ENCODE measurements at regions not wholly inside any gene's neighbourhood (a gene's known extent, or its start where the extent isn't known, plus 50 kb on each side); places are given as distances from the start of the nearest gene placed in this dataset.

DNA sequence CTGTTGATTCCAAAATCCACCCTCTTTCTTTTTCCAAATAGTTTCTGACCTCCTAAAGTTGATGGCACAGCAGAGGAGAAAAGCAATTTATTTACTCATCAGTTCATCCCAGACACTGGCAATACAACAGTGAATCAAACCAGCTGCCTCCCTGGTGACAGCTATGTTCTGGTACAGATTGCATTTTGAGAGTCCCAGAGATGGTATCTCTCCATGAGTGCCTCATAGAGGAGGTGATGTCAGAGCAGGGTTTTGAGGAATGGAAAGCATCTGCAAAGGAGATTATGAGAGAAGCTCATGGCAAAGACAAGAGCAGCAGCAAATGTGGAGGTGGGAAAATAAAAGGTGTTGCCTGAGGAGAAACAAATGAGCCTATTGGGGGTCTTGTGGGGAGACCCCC lies 377.2 kb downstream of the MN1 start:
- H3K18ac ChIP-seq (ENCODE audit: insufficient read length, low read depth, low read length): no peak overlapping the region
- no peak overlapping the region for H2AFZ ChIP-seq (ENCODE audit: low read length)
- H3K27ac ChIP-seq (ENCODE audit: insufficient read length, low read depth, low read length): no peak overlapping the region
- no peak overlapping the region for H3K4ac ChIP-seq (ENCODE audit: low read depth, low read length)
- no peak for DNase-seq
- no peaks in the 10 kb centered on the region for H3K9me3 ChIP-seq (ENCODE audit: control insufficient read depth, low read depth, low read length)
- H3K79me2 ChIP-seq (ENCODE audit: insufficient read depth, low read length): no peaks in the 10 kb centered on the region
- H3K56ac ChIP-seq (ENCODE audit: insufficient read length, low read depth, low read length): no peak overlapping the region
- H3K9me3 Mint-ChIP-seq: peaks cover 3 to 4% of the 10 kb centered on the region in 2 experiments; a peak in 3 of 5 replicates
- no peaks in the 10 kb centered on the region for H3K4me1 ChIP-seq (ENCODE audit: insufficient read depth, low read length)
- peaks cover 11 to 18% of the 10 kb centered on the region in 2 experiments for H3K4me1 Mint-ChIP-seq
- H3K4me2 ChIP-seq (ENCODE audit: insufficient read depth, insufficient read length, low read length): no peak overlapping the region
- TF ChIP-seq, protein P1, sequence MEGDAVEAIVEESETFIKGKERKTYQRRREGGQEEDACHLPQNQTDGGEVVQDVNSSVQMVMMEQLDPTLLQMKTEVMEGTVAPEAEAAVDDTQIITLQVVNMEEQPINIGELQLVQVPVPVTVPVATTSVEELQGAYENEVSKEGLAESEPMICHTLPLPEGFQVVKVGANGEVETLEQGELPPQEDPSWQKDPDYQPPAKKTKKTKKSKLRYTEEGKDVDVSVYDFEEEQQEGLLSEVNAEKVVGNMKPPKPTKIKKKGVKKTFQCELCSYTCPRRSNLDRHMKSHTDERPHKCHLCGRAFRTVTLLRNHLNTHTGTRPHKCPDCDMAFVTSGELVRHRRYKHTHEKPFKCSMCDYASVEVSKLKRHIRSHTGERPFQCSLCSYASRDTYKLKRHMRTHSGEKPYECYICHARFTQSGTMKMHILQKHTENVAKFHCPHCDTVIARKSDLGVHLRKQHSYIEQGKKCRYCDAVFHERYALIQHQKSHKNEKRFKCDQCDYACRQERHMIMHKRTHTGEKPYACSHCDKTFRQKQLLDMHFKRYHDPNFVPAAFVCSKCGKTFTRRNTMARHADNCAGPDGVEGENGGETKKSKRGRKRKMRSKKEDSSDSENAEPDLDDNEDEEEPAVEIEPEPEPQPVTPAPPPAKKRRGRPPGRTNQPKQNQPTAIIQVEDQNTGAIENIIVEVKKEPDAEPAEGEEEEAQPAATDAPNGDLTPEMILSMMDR (conservative IDR thresholded peaks at IDR 0.05): no peak
- H3K27ac Mint-ChIP-seq: no peak overlapping the region
- peaks cover 7% of the 10 kb centered on the region for H3K27me3 Mint-ChIP-seq (ENCODE audit: low read depth)
- H3K27me3 ChIP-seq (ENCODE audit: insufficient read depth, low read length): no peaks in the 10 kb centered on the region
- H3K14ac ChIP-seq (ENCODE audit: insufficient read depth, low read length): no peak overlapping the region
- H3K23ac ChIP-seq (ENCODE audit: insufficient read length, low read depth, low read length): no peak overlapping the region
- no peak overlapping the region for H2AK5ac ChIP-seq (ENCODE audit: insufficient read length, low read length)
- H2BK120ac ChIP-seq (ENCODE audit: low read depth, low read length, poor library complexity, severe bottlenecking): no peak overlapping the region
- H4K8ac ChIP-seq (replicated peaks; ENCODE audit: insufficient read length, low read depth, low read length): no peak overlapping the region
- H2BK5ac ChIP-seq (ENCODE audit: insufficient read length, low read length): no peak overlapping the region
- H4K20me1 ChIP-seq (ENCODE audit: control insufficient read depth, insufficient read depth, insufficient read length): no peaks in the 10 kb centered on the region
- no peaks in the 10 kb centered on the region for H3K23me2 ChIP-seq (ENCODE audit: insufficient read length, low read depth, low read length, poor library complexity, severe bottlenecking)
- no peak overlapping the region for H3K9ac ChIP-seq (ENCODE audit: extremely low read depth, insufficient read length, low read length)
- no peaks in the 10 kb centered on the region for H3K79me1 ChIP-seq (ENCODE audit: insufficient read depth, low read depth, low read length, poor library complexity, severe bottlenecking)
- no peak overlapping the region for H2BK20ac ChIP-seq (ENCODE audit: low read depth, low read length, poor library complexity, severe bottlenecking)
- no peak overlapping the region for H4K91ac ChIP-seq (ENCODE audit: insufficient read length, low read depth, low read length)
- no peak overlapping the region for H2BK15ac ChIP-seq (ENCODE audit: low read depth, low read length)
- no peak overlapping the region for H4K5ac ChIP-seq (ENCODE audit: insufficient read length, low read depth, low read length)
- H3K36me3 Mint-ChIP-seq (ENCODE audit: insufficient read depth in 1 of 3, low read depth in 3 of 3): peaks cover 0 to 4% (median 4%) of the 10 kb centered on the region in 3 experiments; a peak in 4 of 7 replicates
- H3T11ph ChIP-seq (ENCODE audit: low read length): no peak overlapping the region
- H2BK12ac ChIP-seq (ENCODE audit: insufficient read length, low read depth, low read length): no peak overlapping the region
- no peak overlapping the region for H3K4me3 Mint-ChIP-seq
